ENCODE measurements at regions not wholly inside any gene's neighbourhood (a gene's known extent, or its start where the extent isn't known, plus 50 kb on each side); places are given as distances from the start of the nearest gene placed in this dataset.

- H3K9me3 ChIP-seq (ENCODE audit: control insufficient read depth in 2 of 3, insufficient read depth in 1 of 3, low read length in 3 of 3): peaks cover 0 to 12% (median 0%) of the 10 kb centered on the region in 3 donors
- H3K27me3 ChIP-seq (ENCODE audit: control insufficient read depth, insufficient read depth, low read length): no peaks in the 10 kb centered on the region
- no peaks in the 10 kb centered on the region for H3K36me3 ChIP-seq (ENCODE audit: control insufficient read depth in 2 of 3, insufficient read depth in 3 of 3, low read length in 3 of 3)
- intact Hi-C loops (cut with DNase I): no loop called here
- no peaks in the 10 kb centered on the region for H3K4me1 ChIP-seq (ENCODE audit: control insufficient read depth in 2 of 3, insufficient read depth in 2 of 3, low read depth in 1 of 3, low read length in 3 of 3)
- no peak overlapping the region for H3K9ac ChIP-seq (ENCODE audit: low read length in 3 of 3)
- H3K27ac ChIP-seq (ENCODE audit: low read depth in 2 of 2, low read length in 2 of 2): no peak overlapping the region
- FAIRE-seq (no peak), DNase-seq (no peak)
- H3K4me3 ChIP-seq (ENCODE audit: low read length in 3 of 3): no peak overlapping the region
- TF ChIP-seq CTCF (IDR thresholded peaks at IDR 0.05; ENCODE audit: borderline replicate concordance, extremely low read depth, insufficient read depth): no peak
Observed at GRCh38 chr2:224191465-224191864, 152.4 kb upstream of the SERPINE2 start.

- no peak overlapping the region for H3K27ac ChIP-seq (ENCODE audit: low read depth in 2 of 2, low read length in 2 of 2)
- intact Hi-C loops (cut with DNase I): no loop called here
- no peaks in the 10 kb centered on the region for H3K4me1 ChIP-seq (ENCODE audit: control insufficient read depth in 2 of 3, insufficient read depth in 2 of 3, low read depth in 1 of 3, low read length in 3 of 3)
- H3K27me3 ChIP-seq (ENCODE audit: control insufficient read depth, insufficient read depth, low read length): no peaks in the 10 kb centered on the region
- FAIRE-seq (no peak), DNase-seq (no peak)
- no peaks in the 10 kb centered on the region for H3K36me3 ChIP-seq (ENCODE audit: control insufficient read depth in 2 of 3, insufficient read depth in 3 of 3, low read length in 3 of 3)
- no peak for TF ChIP-seq CTCF (IDR thresholded peaks at IDR 0.05; ENCODE audit: borderline replicate concordance, extremely low read depth, insufficient read depth)
- peaks cover 0 to 12% (median 0%) of the 10 kb centered on the region in 3 donors for H3K9me3 ChIP-seq (ENCODE audit: control insufficient read depth in 2 of 3, insufficient read depth in 1 of 3, low read length in 3 of 3)
- no peak overlapping the region for H3K4me3 ChIP-seq (ENCODE audit: low read length in 3 of 3)
- H3K9ac ChIP-seq (ENCODE audit: low read length in 3 of 3): no peak overlapping the region
Observed at GRCh38 chr2:224190936-224191270, 151.8 kb upstream of the SERPINE2 start.

- TF ChIP-seq CTCF (IDR thresholded peaks at IDR 0.05; ENCODE audit: borderline replicate concordance, extremely low read depth, insufficient read depth): no peak
- Histone ChIP-seq H3K27ac (ENCODE audit: low read depth in 2 of 2, low read length in 2 of 2) (no peak overlapping the region), H3K9ac (ENCODE audit: low read length in 3 of 3) (no peak overlapping the region), H3K4me1 (ENCODE audit: control insufficient read depth in 2 of 3, insufficient read depth in 2 of 3, low read depth in 1 of 3, low read length in 3 of 3) (no peaks in the 10 kb centered on the region), H3K9me3 (ENCODE audit: control insufficient read depth in 2 of 3, insufficient read depth in 1 of 3, low read length in 3 of 3) (peaks cover 0 to 12% (median 0%) of the 10 kb centered on the region in 3 donors), H3K4me3 (ENCODE audit: low read length in 3 of 3) (no peak overlapping the region), H3K36me3 (ENCODE audit: control insufficient read depth in 2 of 3, insufficient read depth in 3 of 3, low read length in 3 of 3) (no peaks in the 10 kb centered on the region), H3K27me3 (ENCODE audit: control insufficient read depth, insufficient read depth, low read length) (no peaks in the 10 kb centered on the region)
- DNase-seq: no peak
- FAIRE-seq: no peak
- intact Hi-C loops (cut with DNase I): no loop called here
Observed at GRCh38 chr2:224190234-224190935, 151.3 kb upstream of the SERPINE2 start.

- DNase-seq (no peak), FAIRE-seq (no peak)
- no peak for TF ChIP-seq CTCF (IDR thresholded peaks at IDR 0.05; ENCODE audit: borderline replicate concordance, extremely low read depth, insufficient read depth)
- intact Hi-C loops (cut with DNase I): no loop called here
- Histone ChIP-seq H3K4me1 (ENCODE audit: control insufficient read depth in 2 of 3, insufficient read depth in 2 of 3, low read depth in 1 of 3, low read length in 3 of 3) (no peaks in the 10 kb centered on the region), H3K27ac (ENCODE audit: low read depth in 2 of 2, low read length in 2 of 2) (no peak overlapping the region), H3K9ac (ENCODE audit: low read length in 3 of 3) (no peak overlapping the region), H3K36me3 (ENCODE audit: control insufficient read depth in 2 of 3, insufficient read depth in 3 of 3, low read length in 3 of 3) (no peaks in the 10 kb centered on the region), H3K27me3 (ENCODE audit: control insufficient read depth, insufficient read depth, low read length) (no peaks in the 10 kb centered on the region), H3K9me3 (ENCODE audit: control insufficient read depth in 2 of 3, insufficient read depth in 1 of 3, low read length in 3 of 3) (peaks cover 0 to 4% (median 0%) of the 10 kb centered on the region in 3 donors), H3K4me3 (ENCODE audit: low read length in 3 of 3) (no peak overlapping the region)
Observed at GRCh38 chr2:224187220-224187619, 148.1 kb upstream of the SERPINE2 start.

Measured in kidney (tissue), 13 donors.